K562 (cell line): ENCODE measurements at regions not wholly inside any gene's neighbourhood (a gene's known extent, or its start where the extent isn't known, plus 50 kb on each side); places are given as distances from the start of the nearest gene placed in this dataset.

Experiments
- ARID3B ChIP-seq: fragments of 250-450 bp; sonication (Bioruptor Pico); IDR thresholded peaks from 2 replicates; pipeline ENCODE4 v1.4.0; 2020; ENCODE audit warnings: borderline replicate concordance
- HMBOX1 ChIP-seq: sonication (generic); IDR thresholded peaks from 2 replicates; pipeline ENCODE4 v1.6.1; 2016
- RREB1 ChIP-seq: fragments of 250-450 bp; sonication (Bioruptor Pico); IDR thresholded peaks from 2 replicates; pipeline ENCODE4 v1.4.0; 2020
- TFAP4 ChIP-seq: sonication (generic); formaldehyde crosslinking; IDR thresholded peaks from 2 replicates; pipeline ENCODE4 v1.8.0; 2022; ENCODE audit warnings: missing genetic modification reagents, mild to moderate bottlenecking, moderate library complexity, borderline replicate concordance
- TSHZ1 ChIP-seq: fragments of 250-450 bp; sonication (Bioruptor Pico); IDR thresholded peaks from 2 replicates; pipeline ENCODE4 v1.4.0; 2020; ENCODE audit warnings: mild to moderate bottlenecking, moderate library complexity

- TF ChIP-seq TFAP4 (CRISPR knock-in tag) (no peak), TSHZ1 (CRISPR knock-in tag) (no peak), HMBOX1 (no peak), ARID3B (CRISPR knock-in tag) (no peak), RREB1 (no peak)
Observed at GRCh38 chr14:84482256-84483071, 1047.5 kb upstream of the FLRT2 start (continued).
